Dendritic cell treated with granulocyte-macrophage colony-stimulating factor and Interleukin-4, amounts not matched to agents 40 ng/mL and 50 ng/mL, for 4 days (primary cell): ENCODE measurements at regions not wholly inside any gene's neighbourhood (a gene's known extent, or its start where the extent isn't known, plus 50 kb on each side); places are given as distances from the start of the nearest gene placed in this dataset.
"Not testable (repeated sequence)": the region's sequence is repeated elsewhere in the genome, so short reads cannot be mapped to it uniquely, and the experiment has no call there.

Source experiments
- H3K27ac Mint-ChIP-seq: one replicate; pipeline ENCODE4 v1.8.0; 2022; ENCODE audit warnings: mild to moderate bottlenecking, mixed read lengths
- H3K27me3 Mint-ChIP-seq: one replicate; pipeline ENCODE4 v1.8.0; 2022; ENCODE audit warnings: mild to moderate bottlenecking, mixed read lengths
- H3K36me3 Mint-ChIP-seq: one replicate; pipeline ENCODE4 v1.8.0; 2022; ENCODE audit warnings: low read depth, mixed read lengths
- H3K4me1 Mint-ChIP-seq: one replicate; pipeline ENCODE4 v1.8.0; 2022; ENCODE audit warnings: low read depth, mixed read lengths
- H3K4me3 Mint-ChIP-seq: one replicate; pipeline ENCODE4 v1.8.0; 2022; ENCODE audit warnings: mild to moderate bottlenecking, moderate library complexity, mixed read lengths
- H3K9me3 Mint-ChIP-seq: one replicate; pipeline ENCODE4 v1.8.0; 2022; ENCODE audit warnings: mixed read lengths
- intact Hi-C: fragments of 100-400 bp; cut with micrococcal nuclease; formaldehyde crosslinking; loops from one replicate; pipeline ENCODE4 v1.15.0; 2022

DNA sequence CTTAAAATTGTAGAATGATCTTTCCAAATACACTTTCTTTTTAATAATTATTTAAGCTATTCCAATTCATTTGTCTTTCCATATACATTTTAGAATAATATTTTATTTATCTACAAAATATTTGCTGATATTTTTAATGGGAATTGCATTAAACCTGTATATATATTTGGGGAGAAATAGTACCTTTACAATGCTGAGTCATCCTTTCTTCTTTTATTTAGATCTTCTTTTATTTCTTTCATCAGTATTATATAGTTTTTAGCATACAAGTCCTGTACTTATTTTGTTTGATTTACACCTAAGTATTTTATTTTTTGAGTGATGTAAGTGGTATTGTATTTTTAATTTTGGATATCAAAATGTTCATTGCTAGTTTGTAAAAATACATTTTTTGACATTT, 639.5 kb upstream of the GOT2 start:
- no peak overlapping the region for H3K4me3 Mint-ChIP-seq
- no peaks in the 10 kb centered on the region for H3K27me3 Mint-ChIP-seq
- H3K27ac Mint-ChIP-seq = no peak overlapping the region
- no peaks in the 10 kb centered on the region for H3K36me3 Mint-ChIP-seq
- H3K9me3 Mint-ChIP-seq = peaks cover 9% of the 10 kb centered on the region
- no peaks in the 10 kb centered on the region for H3K4me1 Mint-ChIP-seq
- intact Hi-C loops = no loop called here

DNA sequence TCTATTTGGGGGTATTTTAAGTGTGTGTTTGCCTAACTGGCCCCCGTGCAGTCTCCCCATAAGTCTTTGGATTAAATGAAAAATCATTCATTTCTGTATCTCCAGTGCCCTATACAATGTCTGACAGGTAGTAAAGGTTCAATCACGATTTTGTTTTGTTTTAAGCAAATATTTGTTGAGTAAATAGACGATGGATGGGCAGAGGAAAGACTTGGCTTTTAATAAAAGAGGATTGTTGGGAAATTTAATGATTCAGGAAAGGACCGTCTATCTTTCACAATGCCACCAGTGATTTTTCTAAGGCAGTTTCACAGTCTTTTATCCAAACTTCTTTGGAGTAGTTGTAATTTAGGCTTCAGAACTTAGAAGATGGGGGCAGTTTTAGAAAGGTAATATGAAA, 636.6 kb upstream of the GOT2 start:
- Mint-ChIP-seq H3K9me3 (peaks cover 9% of the 10 kb centered on the region), H3K27me3 (no peaks in the 10 kb centered on the region), H3K36me3 (no peaks in the 10 kb centered on the region), H3K4me1 (no peaks in the 10 kb centered on the region), H3K27ac (no peak overlapping the region), H3K4me3 (no peak overlapping the region)
- intact Hi-C loops = no loop called here

DNA sequence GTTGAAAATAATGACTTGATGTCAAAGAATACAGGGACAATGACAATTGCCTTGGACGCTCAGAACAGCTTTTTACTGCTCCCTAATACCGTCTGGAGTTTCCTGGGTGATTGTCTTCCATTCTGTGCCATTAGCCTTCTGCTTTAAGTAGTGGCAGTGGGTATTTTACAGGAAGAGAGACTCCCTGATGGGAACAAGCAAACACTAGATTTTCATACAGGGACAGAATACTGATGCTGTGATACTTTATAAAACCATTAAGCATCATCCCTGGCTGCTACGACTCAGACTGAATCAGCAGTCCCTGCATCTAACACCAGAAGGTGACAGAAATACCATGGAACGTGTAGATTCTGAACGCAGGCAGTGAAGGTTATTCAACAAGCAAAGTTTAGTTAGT, 635.4 kb upstream of the GOT2 start:
- intact Hi-C loops = no loop called here
- Mint-ChIP-seq H3K27ac (no peak overlapping the region), H3K9me3 (no peaks in the 10 kb centered on the region)

DNA sequence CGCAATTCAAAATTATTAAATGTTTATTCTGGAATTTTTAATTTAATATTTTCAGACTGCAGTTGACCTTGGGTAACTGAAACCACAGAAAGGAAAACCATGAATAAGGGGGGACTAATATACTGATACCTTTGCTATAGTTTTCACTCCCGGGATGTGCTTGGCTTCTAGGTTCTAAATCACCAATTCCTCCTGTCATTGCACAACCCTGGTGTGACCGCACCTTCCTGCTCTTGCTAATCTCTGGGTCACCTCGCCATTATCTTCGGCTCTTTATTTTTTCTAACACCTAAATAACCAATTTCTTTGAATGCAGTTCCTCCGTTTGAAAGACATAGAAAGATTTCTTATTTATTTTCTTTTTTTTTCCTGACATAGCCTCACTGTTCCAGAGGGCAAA, 634.5 kb upstream of the GOT2 start:
- intact Hi-C loops = no loop called here
- Mint-ChIP-seq H3K4me1 (no peaks in the 10 kb centered on the region), H3K9me3 (peaks cover 3% of the 10 kb centered on the region), H3K27me3 (no peaks in the 10 kb centered on the region), H3K27ac (no peak overlapping the region), H3K36me3 (no peaks in the 10 kb centered on the region), H3K4me3 (no peak overlapping the region)

More for the DNA sequence above, 635.4 kb upstream of the GOT2 start:
- Mint-ChIP-seq H3K4me3 (no peak overlapping the region), H3K4me1 (no peaks in the 10 kb centered on the region), H3K27me3 (no peaks in the 10 kb centered on the region), H3K36me3 (no peaks in the 10 kb centered on the region)

DNA sequence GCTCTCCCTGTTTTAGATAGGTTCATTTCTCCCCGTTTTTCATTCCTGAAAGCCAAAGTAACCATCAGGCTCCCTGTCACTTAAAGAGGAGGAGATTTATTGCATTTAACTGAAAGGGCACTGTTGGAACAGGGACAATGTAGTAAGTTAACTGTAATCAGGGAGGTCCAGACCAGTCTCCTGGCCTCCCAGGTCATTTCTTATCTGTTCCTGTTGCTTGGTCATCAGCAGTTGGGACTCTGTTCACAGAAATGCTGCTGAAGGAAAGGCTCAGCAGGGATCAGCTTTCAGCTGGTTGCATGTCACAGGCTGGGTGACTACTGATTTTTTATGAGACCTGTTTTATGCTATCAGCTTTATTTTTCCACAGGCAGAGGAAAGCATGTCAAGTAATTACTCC, 622.6 kb upstream of the GOT2 start:
- H3K27ac Mint-ChIP-seq = no peak overlapping the region
- H3K4me3 Mint-ChIP-seq = no peak overlapping the region
- peaks cover 8% of the 10 kb centered on the region for H3K9me3 Mint-ChIP-seq
- no peaks in the 10 kb centered on the region for H3K27me3 Mint-ChIP-seq
- H3K36me3 Mint-ChIP-seq = no peaks in the 10 kb centered on the region
- intact Hi-C loops = no loop called here
- no peaks in the 10 kb centered on the region for H3K4me1 Mint-ChIP-seq

DNA sequence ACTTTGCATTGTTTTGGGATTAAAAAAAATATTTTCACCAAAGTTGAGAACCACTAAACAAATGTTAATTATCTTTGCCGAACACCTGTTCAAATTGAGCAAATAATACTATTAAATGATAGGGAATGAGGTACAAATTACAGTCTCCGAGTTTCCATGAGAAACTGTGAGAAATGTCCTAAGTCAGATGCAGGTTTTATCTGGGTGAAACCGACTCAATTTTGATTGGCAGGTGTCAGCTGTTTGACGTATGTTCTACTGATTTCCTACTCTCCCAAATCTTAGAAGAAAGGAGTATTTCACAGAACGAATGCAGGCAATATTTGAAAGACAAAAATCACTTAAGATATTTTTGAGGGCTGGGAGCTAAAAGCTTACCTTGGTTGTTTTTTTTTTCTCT, 622.0 kb upstream of the GOT2 start:
- no peaks in the 10 kb centered on the region for H3K27me3 Mint-ChIP-seq
- H3K4me3 Mint-ChIP-seq = no peak overlapping the region
- no peaks in the 10 kb centered on the region for H3K36me3 Mint-ChIP-seq
- H3K9me3 Mint-ChIP-seq = peaks cover 2% of the 10 kb centered on the region
- intact Hi-C loops = no loop called here
- no peaks in the 10 kb centered on the region for H3K4me1 Mint-ChIP-seq
- H3K27ac Mint-ChIP-seq = no peak overlapping the region

DNA sequence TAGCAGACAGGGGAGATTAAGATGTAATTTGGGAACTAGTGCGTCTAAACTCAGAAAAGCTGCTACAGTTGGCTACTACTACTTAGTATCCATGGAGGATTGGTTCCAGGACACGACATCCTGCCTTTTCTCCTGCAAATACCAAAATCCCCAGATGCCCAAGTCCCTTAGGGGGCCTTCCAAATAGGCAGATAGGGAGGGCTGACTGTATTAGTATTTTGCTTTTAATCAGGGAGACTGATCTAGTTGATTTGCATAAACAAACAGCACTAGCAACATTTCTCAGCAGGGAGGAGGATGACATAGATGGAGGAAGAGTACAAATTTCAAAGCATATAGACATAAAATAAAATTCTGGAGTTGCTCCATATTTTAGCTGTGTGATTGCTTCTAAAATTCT, 621.6 kb upstream of the GOT2 start:
- H3K36me3 Mint-ChIP-seq = no peaks in the 10 kb centered on the region
- no peaks in the 10 kb centered on the region for H3K9me3 Mint-ChIP-seq
- no peaks in the 10 kb centered on the region for H3K4me1 Mint-ChIP-seq
- intact Hi-C loops = no loop called here
- H3K4me3 Mint-ChIP-seq = no peak overlapping the region
- no peak overlapping the region for H3K27ac Mint-ChIP-seq
- H3K27me3 Mint-ChIP-seq = no peaks in the 10 kb centered on the region

DNA sequence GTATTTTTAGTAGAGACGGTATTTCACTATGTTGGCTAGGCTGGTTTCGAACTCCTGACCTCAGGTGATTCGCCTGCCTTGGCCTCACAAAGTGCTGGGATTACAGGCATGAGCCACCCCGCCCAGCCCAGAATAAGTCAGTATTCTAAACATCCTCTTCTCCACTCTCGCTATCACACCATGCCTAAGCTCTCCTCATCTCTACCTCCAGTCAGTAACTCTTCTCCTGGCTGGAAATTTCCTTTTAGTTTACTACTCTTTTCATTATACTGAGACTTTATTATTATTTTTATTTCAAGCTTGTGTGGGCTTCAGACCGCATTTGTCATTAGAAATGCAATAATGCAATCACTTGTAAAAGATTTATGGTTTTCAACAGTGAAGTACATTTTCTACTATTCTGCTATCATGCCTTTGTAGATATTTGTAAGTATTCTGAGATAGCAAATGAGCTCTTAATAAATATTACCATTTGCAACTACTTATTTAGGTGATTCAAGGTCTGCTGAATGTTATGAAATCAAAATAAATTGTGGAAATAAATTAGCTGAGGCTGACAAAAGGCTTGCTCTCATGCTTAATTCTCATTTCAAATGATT, 617.3 kb upstream of the GOT2 start:
- intact Hi-C loops = no loop called here
- Mint-ChIP-seq H3K4me1 (no peaks in the 10 kb centered on the region), H3K36me3 (no peaks in the 10 kb centered on the region), H3K9me3 (no peaks in the 10 kb centered on the region), H3K27me3 (no peaks in the 10 kb centered on the region), H3K4me3 (no peak overlapping the region), H3K27ac (no peak overlapping the region)

DNA sequence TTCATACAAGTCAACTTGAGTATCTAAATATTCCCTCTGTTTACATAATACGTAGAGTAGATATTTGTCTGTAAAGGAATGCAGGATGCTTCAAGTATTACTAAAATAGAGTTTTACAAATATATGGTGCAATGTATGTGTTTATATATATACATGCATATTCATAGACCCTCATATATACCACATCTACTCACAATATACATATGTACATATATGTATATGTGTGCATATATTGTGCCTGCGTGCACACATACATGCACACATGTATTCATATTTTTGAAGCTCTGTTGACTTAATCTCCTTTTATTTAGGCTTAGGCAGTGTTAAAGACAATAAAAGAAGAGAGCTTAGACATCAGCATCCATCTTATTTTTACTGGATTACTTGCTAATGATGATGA, 616.6 kb upstream of the GOT2 start:
- H3K36me3 Mint-ChIP-seq = no peaks in the 10 kb centered on the region
- H3K9me3 Mint-ChIP-seq = no peaks in the 10 kb centered on the region
- H3K4me3 Mint-ChIP-seq = no peak overlapping the region

DNA sequence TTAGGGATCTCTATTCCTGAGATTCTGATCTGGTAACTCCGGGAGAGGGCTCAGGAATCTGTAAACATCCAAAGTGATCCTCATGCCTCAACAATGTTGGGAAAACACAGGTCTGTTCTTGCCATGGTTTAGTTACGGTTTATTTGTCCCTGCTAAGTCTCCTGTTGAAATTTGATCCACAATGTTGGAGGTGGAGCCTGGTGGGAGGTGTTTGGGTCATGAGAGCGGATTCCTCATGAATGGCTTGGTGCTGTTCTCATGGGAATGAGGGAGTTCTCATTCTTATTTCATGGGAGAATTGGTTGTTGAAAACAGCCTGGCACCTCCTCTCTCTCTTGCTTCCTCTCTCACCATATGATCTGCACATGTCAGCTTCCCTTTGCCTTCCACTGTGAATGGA, 608.6 kb upstream of the GOT2 start:
- Mint-ChIP-seq H3K27ac (no peak overlapping the region), H3K27me3 (no peaks in the 10 kb centered on the region), H3K9me3 (no peaks in the 10 kb centered on the region), H3K4me3 (no peak overlapping the region), H3K4me1 (no peaks in the 10 kb centered on the region), H3K36me3 (no peaks in the 10 kb centered on the region)
- intact Hi-C loops = no loop called here

More for the DNA sequence above, 616.6 kb upstream of the GOT2 start:
- no peak overlapping the region for H3K27ac Mint-ChIP-seq
- intact Hi-C loops = no loop called here
- no peaks in the 10 kb centered on the region for H3K4me1 Mint-ChIP-seq
- no peaks in the 10 kb centered on the region for H3K27me3 Mint-ChIP-seq

DNA sequence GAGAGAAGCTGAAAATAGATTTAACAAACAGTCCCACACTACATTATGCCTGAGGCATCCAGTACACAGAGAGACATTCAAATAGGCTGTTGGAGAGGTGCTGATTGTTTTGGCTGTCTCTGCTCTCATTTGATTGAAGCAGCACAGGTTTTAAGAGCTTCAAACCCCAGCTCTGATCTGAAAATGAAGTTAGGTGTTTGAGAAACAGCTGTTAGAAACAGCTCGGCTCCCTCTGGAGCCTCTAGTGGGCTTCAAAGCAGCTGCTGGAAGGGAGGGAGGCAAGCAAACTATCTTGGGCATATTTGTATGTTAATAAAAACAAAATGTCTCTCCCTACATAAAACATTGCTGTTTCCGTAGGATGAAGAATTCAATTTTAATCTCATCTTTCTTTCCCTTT, 607.3 kb upstream of the GOT2 start:
- H3K36me3 Mint-ChIP-seq = no peaks in the 10 kb centered on the region
- no peak overlapping the region for H3K27ac Mint-ChIP-seq
- no peaks in the 10 kb centered on the region for H3K4me1 Mint-ChIP-seq
- intact Hi-C loops = no loop called here
- H3K9me3 Mint-ChIP-seq = no peaks in the 10 kb centered on the region
- H3K27me3 Mint-ChIP-seq = no peaks in the 10 kb centered on the region
- no peak overlapping the region for H3K4me3 Mint-ChIP-seq

DNA sequence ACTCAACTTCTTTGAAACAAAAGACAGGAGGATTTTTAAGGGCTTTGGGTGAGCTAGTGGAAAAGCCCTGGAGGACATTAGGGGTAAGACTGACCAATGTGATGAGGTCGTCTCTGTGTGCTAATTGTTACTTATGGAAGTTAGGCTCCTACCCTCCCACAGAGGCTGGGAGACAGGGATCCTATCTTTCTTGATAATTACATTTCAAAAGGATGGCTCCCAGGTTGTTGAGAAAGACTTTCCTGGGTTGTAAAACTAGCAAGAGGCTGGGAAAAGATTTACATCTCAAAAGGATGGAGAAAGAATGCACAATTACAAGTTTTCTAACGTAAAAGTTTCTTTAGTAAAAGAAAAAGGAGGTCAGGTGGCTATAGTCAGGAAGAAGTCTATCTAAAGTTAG, 605.8 kb upstream of the GOT2 start:
- intact Hi-C loops = no loop called here

DNA sequence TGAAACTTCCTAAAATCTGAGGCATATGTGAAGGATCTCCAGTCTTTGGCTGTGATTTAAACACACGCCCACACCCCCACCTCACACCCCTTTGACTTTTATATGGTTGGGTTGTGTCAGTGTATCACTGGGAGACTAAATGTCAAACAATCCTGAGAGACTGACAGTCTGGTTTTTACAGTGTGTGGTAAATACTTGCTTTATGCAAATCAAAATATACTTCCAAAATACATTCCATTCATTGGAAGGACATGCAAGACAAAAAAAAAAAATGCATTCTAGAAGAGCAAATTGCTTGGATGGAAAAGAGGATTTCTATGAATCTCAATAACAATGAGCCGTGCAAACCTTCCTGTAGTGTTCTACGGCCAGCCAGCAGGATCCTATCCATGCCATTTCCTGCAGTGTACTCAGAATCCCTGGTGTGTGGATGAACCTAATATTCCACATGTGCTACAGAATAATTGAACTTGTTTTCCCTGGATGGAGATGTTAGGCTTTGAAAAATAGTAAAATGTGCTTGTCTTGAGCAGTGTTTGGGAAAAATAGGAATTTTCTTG, 602.1 kb upstream of the GOT2 start:
- H3K9me3 Mint-ChIP-seq = peaks cover 21% of the 10 kb centered on the region

More for the DNA sequence above, 605.8 kb upstream of the GOT2 start:
- no peak overlapping the region for H3K27ac Mint-ChIP-seq
- H3K36me3 Mint-ChIP-seq = no peaks in the 10 kb centered on the region
- H3K4me3 Mint-ChIP-seq = no peak overlapping the region
- H3K9me3 Mint-ChIP-seq = no peaks in the 10 kb centered on the region
- no peaks in the 10 kb centered on the region for H3K27me3 Mint-ChIP-seq
- no peaks in the 10 kb centered on the region for H3K4me1 Mint-ChIP-seq

DNA sequence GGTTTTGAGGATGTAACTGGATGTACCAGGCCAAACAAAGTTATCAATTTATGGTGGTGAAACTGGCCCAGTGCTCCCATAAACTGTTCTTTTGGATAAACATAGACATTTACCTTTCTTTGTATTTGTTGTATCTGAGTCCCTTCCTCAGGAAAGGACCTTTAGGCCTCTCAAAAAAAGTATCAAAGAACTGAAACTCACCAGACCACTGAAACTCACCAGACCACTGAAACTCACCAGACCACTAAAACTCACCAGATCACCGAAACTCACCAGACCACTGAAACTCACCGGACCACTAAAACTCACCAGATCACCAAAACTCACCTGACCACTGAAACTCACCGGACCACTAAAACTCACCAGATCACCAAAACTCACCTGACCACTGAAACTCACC, 597.6 kb upstream of the GOT2 start:
- H3K27ac Mint-ChIP-seq, H3K4me3 Mint-ChIP-seq, H3K36me3 Mint-ChIP-seq, intact Hi-C loops, H3K27me3 Mint-ChIP-seq, H3K4me1 Mint-ChIP-seq: not testable (repeated sequence)
- H3K9me3 Mint-ChIP-seq = peaks cover 21% of the 10 kb centered on the region

More for the DNA sequence above, 602.1 kb upstream of the GOT2 start:
- H3K27me3 Mint-ChIP-seq = no peaks in the 10 kb centered on the region
- H3K4me3 Mint-ChIP-seq = no peak overlapping the region
- no peaks in the 10 kb centered on the region for H3K4me1 Mint-ChIP-seq
- H3K36me3 Mint-ChIP-seq = no peaks in the 10 kb centered on the region
- H3K27ac Mint-ChIP-seq = no peak overlapping the region
- intact Hi-C loops = no loop called here

DNA sequence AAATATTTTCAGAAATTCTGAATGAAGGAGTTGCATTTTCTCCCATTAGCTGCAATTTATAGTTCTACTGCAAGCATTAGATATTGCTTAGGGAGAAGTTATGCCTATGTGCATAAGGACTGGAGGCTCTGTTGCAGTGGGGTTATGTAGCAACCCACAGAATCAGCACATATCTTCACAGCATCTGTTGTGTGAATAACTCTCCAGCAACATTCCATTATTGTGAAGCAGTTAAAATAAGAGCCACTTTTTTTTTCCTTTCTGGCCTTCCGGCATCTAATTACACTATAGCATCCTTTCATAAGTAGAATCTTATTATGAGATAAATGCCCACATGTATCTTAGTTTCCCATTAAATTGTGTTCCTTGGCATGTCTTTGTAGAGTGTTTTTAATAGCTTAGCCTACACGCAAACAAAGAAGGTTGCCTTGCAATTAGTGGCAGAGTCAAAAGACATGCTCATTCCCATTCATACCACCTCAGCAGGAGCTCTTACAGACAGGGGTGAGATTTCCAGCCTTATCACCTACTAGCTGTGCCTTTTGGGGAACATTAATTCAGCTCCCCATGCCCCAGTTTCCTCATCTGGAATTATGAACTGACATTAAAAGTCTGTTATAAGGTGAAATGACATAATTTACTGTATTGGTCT, 596.0 kb upstream of the GOT2 start:
- intact Hi-C loops = no loop called here
- no peak overlapping the region for H3K27ac Mint-ChIP-seq
- peaks cover 21% of the 10 kb centered on the region for H3K9me3 Mint-ChIP-seq
- no peaks in the 10 kb centered on the region for H3K36me3 Mint-ChIP-seq
- no peaks in the 10 kb centered on the region for H3K27me3 Mint-ChIP-seq
- H3K4me1 Mint-ChIP-seq = no peaks in the 10 kb centered on the region
- H3K4me3 Mint-ChIP-seq = no peak overlapping the region
